ENCODE measurements at regions not wholly inside any gene's neighbourhood (a gene's known extent, or its start where the extent isn't known, plus 50 kb on each side); places are given as distances from the start of the nearest gene placed in this dataset.
A peak's percentile ranks its signal among the peaks of the same experiment; 100 is the strongest.
"Not testable (repeated sequence)": the region's sequence is repeated elsewhere in the genome, so short reads cannot be mapped to it uniquely, and the experiment has no call there.

DNA sequence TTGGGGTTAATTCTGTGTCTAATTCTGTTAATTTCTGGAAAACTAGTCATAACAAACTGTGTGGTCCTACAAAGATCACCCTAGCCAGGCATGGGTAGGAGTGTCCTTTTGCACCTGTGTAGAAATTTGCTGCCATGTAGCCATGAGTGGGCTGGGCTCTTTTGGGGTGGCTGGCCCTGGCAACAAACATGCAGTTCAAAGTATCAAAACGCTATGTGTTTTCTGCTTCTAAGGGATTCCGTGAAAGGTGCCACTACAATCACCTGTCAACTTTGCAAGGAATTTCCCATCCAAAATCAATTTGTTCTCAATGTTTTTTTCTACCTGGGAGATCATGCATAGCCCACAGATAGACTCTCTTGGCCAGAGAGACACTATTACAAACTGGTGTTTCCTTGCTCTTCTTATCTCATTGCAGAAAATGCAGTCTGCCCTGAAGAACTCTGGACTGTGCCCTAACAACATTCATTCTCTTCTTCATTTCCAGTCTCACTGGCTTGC lies 537.7 kb upstream of the ID2 start:
- Mint-ChIP-seq H3K4me1 (peaks cover 27% of the 10 kb centered on the region), H3K27me3 (ENCODE audit: low read depth) (peaks cover 8% of the 10 kb centered on the region), H3K9me3 (peaks cover 2% of the 10 kb centered on the region), H3K36me3 (ENCODE audit: low read depth) (no peaks in the 10 kb centered on the region), H3K27ac (peak overlapping the region in 1 of 3 experiments; percentile 8), H3K4me3 (no peak overlapping the region)
- TF ChIP-seq, protein P1, sequence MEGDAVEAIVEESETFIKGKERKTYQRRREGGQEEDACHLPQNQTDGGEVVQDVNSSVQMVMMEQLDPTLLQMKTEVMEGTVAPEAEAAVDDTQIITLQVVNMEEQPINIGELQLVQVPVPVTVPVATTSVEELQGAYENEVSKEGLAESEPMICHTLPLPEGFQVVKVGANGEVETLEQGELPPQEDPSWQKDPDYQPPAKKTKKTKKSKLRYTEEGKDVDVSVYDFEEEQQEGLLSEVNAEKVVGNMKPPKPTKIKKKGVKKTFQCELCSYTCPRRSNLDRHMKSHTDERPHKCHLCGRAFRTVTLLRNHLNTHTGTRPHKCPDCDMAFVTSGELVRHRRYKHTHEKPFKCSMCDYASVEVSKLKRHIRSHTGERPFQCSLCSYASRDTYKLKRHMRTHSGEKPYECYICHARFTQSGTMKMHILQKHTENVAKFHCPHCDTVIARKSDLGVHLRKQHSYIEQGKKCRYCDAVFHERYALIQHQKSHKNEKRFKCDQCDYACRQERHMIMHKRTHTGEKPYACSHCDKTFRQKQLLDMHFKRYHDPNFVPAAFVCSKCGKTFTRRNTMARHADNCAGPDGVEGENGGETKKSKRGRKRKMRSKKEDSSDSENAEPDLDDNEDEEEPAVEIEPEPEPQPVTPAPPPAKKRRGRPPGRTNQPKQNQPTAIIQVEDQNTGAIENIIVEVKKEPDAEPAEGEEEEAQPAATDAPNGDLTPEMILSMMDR (IDR thresholded peaks at IDR 0.05; ENCODE audit: unreplicated experiment in 3 of 3), result no peak

DNA sequence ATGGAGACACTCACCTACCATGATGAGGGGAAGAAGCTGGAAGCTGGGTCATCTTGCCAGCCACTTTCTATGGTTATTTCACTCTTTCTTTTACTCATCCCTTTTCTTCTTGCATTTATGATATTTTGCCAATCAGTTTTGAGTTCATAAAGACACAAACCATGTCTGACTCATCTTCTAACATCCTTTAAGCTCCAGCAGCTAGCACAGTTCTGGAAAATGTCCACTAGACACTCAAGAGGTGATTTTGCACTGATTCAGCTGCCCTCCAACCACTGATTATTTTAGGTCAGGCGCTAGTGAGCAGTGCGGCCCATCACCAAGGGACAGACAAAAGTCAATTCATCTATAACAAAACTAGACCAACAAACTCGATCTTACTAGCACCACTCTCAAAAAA lies 537.1 kb upstream of the ID2 start:
- H3K4me1 Mint-ChIP-seq, result peaks cover 26% of the 10 kb centered on the region
- peak overlapping the region in 1 of 3 experiments; percentile 8 for H3K27ac Mint-ChIP-seq
- no peaks in the 10 kb centered on the region for H3K36me3 Mint-ChIP-seq (ENCODE audit: low read depth)
- H3K9me3 Mint-ChIP-seq, result no peaks in the 10 kb centered on the region
- no peak overlapping the region for H3K4me3 Mint-ChIP-seq
- H3K27me3 Mint-ChIP-seq (ENCODE audit: low read depth), result peaks cover 8% of the 10 kb centered on the region
- TF ChIP-seq, protein P1 (IDR thresholded peaks at IDR 0.05; ENCODE audit: unreplicated experiment in 3 of 3), result no peak

- H3K27ac Mint-ChIP-seq; H3K36me3 Mint-ChIP-seq (ENCODE audit: low read depth); H3K9me3 Mint-ChIP-seq; H3K4me3 Mint-ChIP-seq; H3K27me3 Mint-ChIP-seq (ENCODE audit: low read depth): not testable (repeated sequence)
- H3K4me1 Mint-ChIP-seq, result peaks cover 32% of the 10 kb centered on the region
Measured at GRCh38 chr2:8145375-8145774, 536.5 kb upstream of the ID2 start.

DNA sequence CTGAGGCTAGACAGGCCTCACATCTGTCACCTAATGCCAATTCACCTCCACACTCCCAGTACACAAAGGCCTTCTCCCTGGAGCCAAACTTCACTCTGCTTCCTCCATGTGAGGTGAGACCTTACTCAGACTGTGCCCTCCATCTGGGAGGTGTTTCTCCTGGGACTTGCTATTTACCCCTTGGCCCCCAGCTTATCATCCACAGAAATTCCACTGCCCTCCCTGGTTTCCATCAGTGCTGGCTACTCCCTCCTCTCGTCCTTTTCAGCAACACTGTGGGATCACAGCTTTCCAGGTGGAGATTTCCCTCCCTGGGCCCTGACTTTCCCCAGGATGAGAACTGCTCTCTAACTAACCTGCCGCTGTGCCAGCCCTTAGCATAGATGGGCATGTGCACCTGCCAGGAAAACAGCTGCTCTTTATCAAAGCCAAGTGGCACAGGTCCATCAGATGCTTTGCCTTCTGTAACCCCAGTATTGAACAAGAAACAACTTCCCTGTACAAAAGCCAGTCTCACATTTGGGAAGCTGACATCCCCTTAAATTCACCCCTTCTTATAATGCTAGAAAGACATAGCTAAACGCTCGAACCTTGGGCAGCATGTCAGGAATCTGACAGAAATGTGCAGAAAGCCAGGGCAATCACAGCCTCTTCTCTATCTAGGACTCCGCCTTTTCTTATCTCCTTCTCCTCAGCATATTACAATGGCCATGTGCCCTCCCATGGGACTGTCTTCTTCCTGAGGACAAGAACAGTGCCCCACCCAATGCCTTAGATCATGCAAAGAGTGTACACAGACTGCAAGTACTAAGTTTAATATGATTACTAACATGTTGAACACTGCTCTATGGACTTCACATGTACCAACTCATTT lies 535.5 kb upstream of the ID2 start:
- peaks cover 30% of the 10 kb centered on the region for H3K4me1 Mint-ChIP-seq
- H3K36me3 Mint-ChIP-seq (ENCODE audit: low read depth), result no peaks in the 10 kb centered on the region
- TF ChIP-seq, protein P1 (IDR thresholded peaks at IDR 0.05; ENCODE audit: unreplicated experiment in 3 of 3), result no peak
- peaks cover 3% of the 10 kb centered on the region for H3K9me3 Mint-ChIP-seq
- no peak overlapping the region for H3K4me3 Mint-ChIP-seq
- H3K27me3 Mint-ChIP-seq (ENCODE audit: low read depth), result peaks cover 8% of the 10 kb centered on the region
- peak overlapping the region in 1 of 3 experiments; percentile 2 for H3K27ac Mint-ChIP-seq

DNA sequence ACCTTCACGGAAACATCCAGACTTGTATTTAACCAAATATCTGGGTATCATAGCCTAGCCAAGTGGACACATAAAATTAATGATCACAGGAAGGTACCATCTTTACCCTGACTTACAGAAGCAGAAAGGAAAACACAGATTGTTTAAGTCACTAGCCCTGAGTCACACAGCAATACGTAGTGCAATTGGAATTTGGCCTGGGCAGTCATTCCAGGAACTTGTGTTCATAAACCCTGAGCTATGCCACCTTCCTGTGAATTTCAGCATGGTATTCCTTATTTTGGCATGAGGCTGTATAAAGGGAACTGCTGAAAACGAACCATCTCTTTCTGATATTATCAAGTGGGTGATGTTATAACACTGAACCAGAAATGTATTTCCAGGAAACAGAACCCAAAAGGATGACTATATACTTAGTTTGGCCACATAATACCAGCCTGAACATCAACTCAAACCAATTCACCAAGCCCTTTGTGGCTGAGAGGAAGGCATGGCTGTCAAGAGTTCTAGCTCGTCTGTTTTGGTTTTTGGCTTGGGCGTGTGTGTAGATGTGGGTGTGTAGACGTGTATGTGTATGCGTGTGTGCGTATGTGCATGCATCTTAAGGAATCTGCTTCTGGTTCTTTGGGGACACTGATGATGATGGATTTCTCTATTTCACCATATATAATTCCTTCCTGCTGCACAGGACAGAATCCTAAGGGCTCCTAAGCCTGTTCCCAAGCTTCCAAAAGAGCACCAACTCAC lies 533.4 kb upstream of the ID2 start:
- Mint-ChIP-seq H3K27ac (no peak overlapping the region), H3K27me3 (ENCODE audit: low read depth) (peaks cover 9% of the 10 kb centered on the region), H3K4me3 (no peak overlapping the region), H3K4me1 (peaks cover 20% of the 10 kb centered on the region), H3K36me3 (ENCODE audit: low read depth) (no peaks in the 10 kb centered on the region), H3K9me3 (peaks cover 3% of the 10 kb centered on the region)
- TF ChIP-seq, protein P1 (IDR thresholded peaks at IDR 0.05; ENCODE audit: unreplicated experiment in 3 of 3), result no peak

- Mint-ChIP-seq H3K4me1 (peaks cover 20% of the 10 kb centered on the region), H3K36me3 (ENCODE audit: low read depth) (no peaks in the 10 kb centered on the region), H3K27ac (no peak overlapping the region), H3K4me3 (no peak overlapping the region), H3K27me3 (ENCODE audit: low read depth) (peaks cover 11% of the 10 kb centered on the region), H3K9me3 (peaks cover 3% of the 10 kb centered on the region)
- TF ChIP-seq, protein P1 (IDR thresholded peaks at IDR 0.05; ENCODE audit: unreplicated experiment in 3 of 3), result no peak
Measured at GRCh38 chr2:8149007-8149405, 532.9 kb upstream of the ID2 start.

Measured in nephron (organoid).